HG02981 (cell line): ENCODE measurements at regions not wholly inside any gene's neighbourhood (a gene's known extent, or its start where the extent isn't known, plus 50 kb on each side); places are given as distances from the start of the nearest gene placed in this dataset.

Source experiments
- ATAC-seq: cut with Tn5 transposase; IDR thresholded peaks from one replicate; pipeline ENCODE4 v1.9.1; 2021; ENCODE audit warnings: mild to moderate bottlenecking, moderate library complexity; ENCODE audit not compliant: unreplicated experiment

- no peak for ATAC-seq
Observed at GRCh38 chr4:3831529-3832150, 65.5 kb downstream of the ADRA2C start.

DNA sequence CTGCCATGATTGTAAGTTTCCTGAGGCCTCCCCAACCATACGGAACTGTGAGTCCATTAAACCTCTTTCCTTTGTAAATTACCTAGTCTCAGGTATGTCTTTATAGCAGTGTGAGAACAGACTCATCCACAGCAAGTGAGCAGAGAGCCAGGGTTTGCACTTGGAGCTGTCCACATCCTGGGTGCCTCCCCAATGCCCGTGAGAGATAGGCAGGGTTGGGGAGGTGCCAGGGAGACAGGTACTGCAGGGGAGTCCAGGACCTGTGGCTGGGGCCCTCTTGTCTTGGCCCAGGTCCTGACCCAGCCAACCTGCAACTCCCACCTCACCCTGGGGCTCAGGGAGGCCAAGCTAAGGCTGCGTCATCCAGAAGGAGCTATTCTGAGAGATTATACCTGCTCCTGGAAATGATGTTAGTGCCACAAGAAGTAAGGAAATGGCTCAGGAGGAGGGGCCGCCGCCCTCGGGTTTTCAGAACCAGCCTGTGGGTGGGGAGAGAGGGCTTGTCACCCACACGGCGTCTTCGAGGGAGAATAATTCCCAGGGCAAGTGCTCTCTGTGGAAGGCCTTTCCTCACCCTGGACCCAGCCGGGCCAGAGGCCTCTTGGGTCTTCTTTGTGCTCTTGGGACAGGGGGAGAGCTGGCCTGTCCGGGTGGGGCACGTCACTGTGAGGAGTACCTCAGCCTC is 66.5 kb downstream of the ADRA2C start:
- no peak for ATAC-seq

DNA sequence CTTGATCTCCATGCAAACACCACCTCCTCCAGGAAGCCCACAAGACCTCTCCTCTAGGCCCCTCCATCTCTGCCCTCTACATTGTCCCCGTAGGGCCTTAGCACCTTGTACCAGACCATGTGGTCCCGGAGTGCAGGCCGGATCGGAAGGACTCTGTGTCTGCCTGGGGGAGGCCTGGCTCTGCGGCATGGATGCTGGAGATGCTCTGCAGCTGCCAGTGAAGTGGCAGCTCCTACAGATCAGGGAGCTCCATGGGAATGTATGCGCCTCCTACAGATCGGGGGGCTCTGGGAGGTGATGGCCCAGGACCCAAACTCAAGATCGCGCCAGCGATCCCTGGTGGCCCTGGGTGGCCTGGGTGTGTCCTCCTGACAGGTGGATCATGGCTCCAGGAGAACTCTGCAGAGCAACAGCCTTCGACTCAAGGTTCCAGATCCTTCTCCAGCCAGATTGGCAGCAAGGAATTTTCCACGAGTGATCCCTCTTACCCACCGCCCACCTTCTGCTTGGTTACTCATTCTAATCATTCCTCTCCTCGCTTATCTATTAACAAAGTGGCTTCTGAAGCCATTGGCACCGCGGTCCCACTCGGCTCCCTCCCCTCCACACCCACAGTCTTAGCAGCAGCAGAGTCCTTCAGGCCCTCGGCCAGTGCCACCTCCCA is 67.3 kb downstream of the ADRA2C start:
- ATAC-seq: no peak

GRCh38 chr4:3834186-3834662 is 68.0 kb downstream of the ADRA2C start:
- ATAC-seq: no peak

- no peak for ATAC-seq
Observed at GRCh38 chr4:3834663-3835521, 68.7 kb downstream of the ADRA2C start.

DNA sequence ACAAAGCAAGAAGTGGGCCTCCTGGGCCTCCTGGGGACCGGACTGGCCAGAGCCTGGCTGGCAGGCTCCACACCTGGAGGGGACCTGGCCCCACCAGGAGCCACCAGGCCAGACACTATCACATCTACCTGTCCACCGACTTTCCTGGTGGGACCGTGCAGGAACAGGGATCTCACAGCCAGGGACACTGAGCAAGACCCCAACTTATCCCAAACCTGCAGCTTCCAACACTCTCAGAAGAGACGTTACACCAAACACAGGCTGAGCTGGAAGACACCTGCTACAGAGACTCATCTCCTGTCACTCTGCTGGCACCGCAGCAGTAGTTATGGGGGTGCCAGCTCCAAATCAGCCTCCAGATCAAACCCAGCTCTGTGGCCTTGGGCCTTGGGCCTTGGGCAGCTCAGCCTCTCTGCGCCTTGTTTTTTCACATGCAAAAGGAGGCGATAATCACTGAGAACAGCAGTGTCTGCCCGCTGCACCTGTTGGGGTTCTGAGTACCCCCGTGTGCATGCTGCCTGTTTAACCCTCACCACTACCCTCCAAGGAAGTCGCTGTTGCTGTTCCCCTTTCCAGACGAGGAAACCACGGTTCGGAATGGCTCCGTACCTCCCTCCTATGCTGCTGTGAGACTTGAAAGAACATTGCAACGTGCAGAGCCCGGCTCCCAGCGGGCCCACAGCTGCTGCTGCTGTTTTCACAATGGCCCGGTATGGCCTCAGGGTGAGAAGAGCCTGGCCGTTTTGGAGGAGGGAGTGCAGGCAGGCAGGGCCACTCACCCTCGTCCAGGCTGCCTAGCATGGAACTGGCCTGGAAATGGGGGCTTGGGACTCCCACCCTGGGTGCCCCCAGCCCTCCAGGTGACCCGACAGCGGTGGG is 69.6 kb downstream of the ADRA2C start:
- ATAC-seq: no peak

- no peak for ATAC-seq
Observed at GRCh38 chr4:3836406-3836755, 70.2 kb downstream of the ADRA2C start.

DNA sequence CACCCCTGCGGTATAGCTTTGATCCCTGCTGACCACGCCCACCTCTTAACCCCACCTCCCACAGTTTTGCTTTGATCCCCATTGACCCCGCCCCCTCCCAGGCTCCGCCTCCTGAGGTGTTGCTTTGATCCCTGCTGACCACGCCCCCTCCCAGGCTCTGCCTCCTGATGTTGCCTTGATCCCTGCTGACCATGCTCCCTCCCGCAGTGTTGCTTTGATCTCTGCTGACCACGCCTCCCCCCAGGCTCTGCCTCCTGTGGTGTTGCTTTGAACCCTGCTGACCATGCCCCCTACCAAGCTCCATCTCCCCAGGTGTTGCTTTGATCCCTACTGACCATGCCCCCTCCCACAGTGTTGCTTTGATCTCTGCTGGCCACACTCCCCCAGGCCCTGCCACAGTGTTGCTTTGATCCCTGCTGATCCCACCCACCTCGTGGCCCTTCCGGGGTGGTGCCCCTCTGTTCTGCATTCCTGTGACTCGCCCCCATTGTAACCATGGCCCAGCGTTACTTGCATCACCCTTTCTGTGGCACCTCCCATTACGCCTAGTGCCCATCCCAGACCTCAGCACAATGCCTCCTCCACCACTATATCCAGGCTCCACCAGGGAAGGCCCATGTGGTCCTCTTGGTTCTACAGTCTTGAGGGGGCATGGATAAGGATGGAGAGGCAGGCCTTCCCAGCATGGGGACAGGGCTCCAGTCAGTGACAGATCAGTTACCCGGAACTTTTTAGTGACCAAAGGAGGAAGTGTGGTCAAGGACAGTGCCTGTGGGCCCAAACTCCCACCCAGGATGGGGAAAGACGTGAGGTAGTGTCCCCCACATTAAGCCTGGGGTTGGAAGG is 70.8 kb downstream of the ADRA2C start:
- no peak for ATAC-seq

GRCh38 chr4:3838437-3839380 is 72.5 kb downstream of the ADRA2C start:
- no peak for ATAC-seq

DNA sequence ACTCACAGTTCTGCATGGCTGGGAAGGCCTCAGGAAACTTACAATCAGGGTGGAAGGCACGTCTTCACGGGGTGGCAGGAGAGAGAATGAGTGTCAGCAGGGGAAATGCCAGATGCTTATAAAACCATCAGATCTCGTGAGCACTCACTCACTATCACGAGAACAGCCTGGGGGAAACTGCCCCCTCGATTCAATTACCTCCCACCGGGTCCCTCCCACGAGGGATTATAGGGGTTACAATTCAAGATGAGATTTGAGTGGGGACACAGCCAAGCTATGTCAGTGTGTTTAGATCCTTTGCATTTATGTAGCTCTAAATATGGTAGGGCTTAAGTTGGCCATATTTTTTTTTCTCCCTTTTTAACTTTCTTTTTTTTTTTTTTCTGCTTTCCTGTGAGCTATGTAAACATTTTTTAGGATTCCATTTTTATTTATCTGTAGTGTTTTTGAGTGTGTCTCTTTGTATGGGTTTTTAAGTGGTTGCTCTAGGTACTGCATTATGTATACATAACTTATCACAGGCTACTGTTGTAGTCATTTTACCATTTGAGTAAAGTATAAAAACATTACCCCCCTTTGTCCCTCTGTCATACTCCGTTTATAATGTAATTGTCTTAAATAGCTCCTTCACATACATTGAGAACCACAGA is 79.0 kb downstream of the ADRA2C start:
- ATAC-seq: no peak

GRCh38 chr4:3845744-3846429 is 79.7 kb downstream of the ADRA2C start:
- ATAC-seq: no peak

DNA sequence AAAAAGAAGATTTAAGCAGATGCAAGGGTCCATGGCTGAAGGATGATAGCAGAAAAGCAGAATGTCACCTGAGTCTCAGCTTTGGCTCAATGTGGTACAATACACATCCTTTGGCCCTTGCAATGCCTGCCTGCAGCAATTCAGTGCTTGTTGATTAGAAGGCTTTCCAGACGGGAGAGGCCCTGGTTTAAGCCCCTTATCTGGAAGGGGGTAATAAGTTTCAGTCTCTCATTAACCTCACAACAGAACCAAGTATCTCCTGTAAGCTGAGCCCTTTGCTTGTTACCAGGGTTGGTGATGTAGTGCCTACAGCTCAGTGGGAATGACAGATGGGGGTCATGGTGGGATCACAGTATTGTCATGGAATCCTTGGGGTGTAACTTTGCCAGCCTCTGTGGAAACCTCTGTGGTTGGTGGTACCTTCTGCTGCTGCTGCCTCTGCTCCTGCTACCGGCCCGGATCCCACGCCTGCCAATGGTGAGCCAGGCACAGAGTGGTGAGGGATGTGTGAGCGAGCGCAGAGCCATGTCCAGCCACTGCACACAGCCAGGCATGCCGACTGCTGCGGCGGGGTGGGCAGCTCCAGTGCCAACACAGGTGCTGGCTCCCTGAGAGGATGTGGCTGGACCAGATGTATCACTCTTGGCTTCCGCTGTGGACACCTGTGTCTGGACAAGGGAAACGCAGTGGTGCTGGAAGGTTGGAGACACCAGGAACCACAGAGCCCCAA is 81.2 kb downstream of the ADRA2C start:
- no peak for ATAC-seq

- ATAC-seq: no peak
Observed at GRCh38 chr4:3848323-3848722, 82.1 kb downstream of the ADRA2C start.

- ATAC-seq: no peak
Observed at GRCh38 chr4:3849140-3849539, 83.0 kb downstream of the ADRA2C start.

DNA sequence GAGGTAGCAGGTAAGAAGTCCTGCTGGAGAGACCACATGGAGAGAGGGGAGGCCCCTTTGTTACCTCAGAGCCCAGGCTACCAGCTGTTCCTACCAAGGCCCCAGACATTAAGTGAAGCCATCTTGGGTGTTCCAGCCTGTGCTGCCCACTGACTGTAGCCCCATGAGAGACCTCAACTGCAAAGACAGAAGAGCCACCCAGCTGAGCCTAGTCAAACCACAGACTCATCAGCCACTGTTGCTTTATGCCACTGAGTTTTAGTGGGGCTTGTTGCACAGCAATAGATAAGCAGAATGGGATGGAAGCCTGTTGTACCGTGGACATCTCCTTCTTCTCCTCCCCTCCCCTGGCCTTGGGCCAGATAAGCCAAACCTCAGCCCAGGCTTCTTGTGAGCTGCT is 83.9 kb downstream of the ADRA2C start:
- ATAC-seq: no peak

DNA sequence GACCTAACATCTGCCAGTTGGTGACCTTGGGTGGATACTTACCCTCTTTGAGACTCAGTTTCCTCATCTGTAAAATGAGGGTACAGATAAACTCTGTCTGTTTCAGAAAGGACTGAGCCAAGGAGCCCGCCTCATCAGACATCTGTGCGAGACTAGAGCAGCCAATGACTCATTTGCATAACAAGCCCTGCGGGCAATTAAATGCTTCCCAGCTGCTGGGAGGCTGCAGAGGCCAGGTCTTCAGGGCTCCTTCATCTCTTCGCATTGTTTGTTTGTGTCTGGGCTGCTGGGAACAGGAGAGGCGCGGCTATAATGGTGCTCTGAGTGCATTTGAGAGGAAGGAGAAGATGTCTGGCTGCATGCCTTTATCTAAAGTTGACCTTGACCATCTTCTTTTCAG is 85.0 kb downstream of the ADRA2C start:
- ATAC-seq: no peak

- no peak for ATAC-seq
Observed at GRCh38 chr4:3851881-3852280, 85.7 kb downstream of the ADRA2C start.
